Nephron (organoid): ENCODE measurements at regions not wholly inside any gene's neighbourhood (a gene's known extent, or its start where the extent isn't known, plus 50 kb on each side); places are given as distances from the start of the nearest gene placed in this dataset.

ENCODE experiments used
- H3K27ac Mint-ChIP-seq, 3 experiments: 2 replicates each; pipeline ENCODE4 v1.8.0; 2020; ENCODE audit warnings: mixed read lengths in 3 of 3, mild to moderate bottlenecking in 2 of 3, moderate library complexity in 1 of 3
- H3K27me3 Mint-ChIP-seq: 2 replicates; pipeline ENCODE4 v1.8.0; 2021; ENCODE audit warnings: low read depth, mild to moderate bottlenecking, moderate library complexity, mixed read lengths
- H3K36me3 Mint-ChIP-seq: 2 replicates; pipeline ENCODE4 v1.8.0; 2020; ENCODE audit warnings: low read depth, mixed read lengths
- H3K4me1 Mint-ChIP-seq: 2 replicates; pipeline ENCODE4 v1.8.0; 2020; ENCODE audit warnings: mixed read lengths
- H3K4me3 Mint-ChIP-seq, 3 experiments: 2 replicates each; pipeline ENCODE4 v1.8.0; 2020; ENCODE audit warnings: mild to moderate bottlenecking in 3 of 3, mixed read lengths in 3 of 3, moderate library complexity in 2 of 3
- H3K9me3 Mint-ChIP-seq: 2 replicates; pipeline ENCODE4 v1.8.0; 2020; ENCODE audit warnings: mixed read lengths
- CTCF ChIP-seq, 3 experiments: fragments of 200-600 bp; sonication (generic); IDR thresholded peaks; one replicate each; pipeline ENCODE4 v1.5.0; 2021; ENCODE audit warnings: antibody characterized with exemption in 3 of 3; ENCODE audit not compliant: unreplicated experiment in 3 of 3

- Mint-ChIP-seq H3K27me3 (peaks cover 4% of the 10 kb centered on the region), H3K4me1 (no peaks in the 10 kb centered on the region), H3K27ac (no peak overlapping the region), H3K36me3 (no peaks in the 10 kb centered on the region), H3K9me3 (no peaks in the 10 kb centered on the region), H3K4me3 (no peak overlapping the region)
- TF ChIP-seq CTCF (IDR thresholded peaks at IDR 0.05; ENCODE audit: unreplicated experiment in 3 of 3) = no peak
Measured at GRCh38 chr4:177159600-177159999, 150.1 kb upstream of the NEIL3 start.

GRCh38 chr4:177161781-177162180, 147.9 kb upstream of the NEIL3 start:
- H3K9me3 Mint-ChIP-seq = no peaks in the 10 kb centered on the region
- TF ChIP-seq CTCF (IDR thresholded peaks at IDR 0.05; ENCODE audit: unreplicated experiment in 3 of 3) = no peak
- H3K4me3 Mint-ChIP-seq = no peak overlapping the region
- H3K27ac Mint-ChIP-seq = no peak overlapping the region
- H3K27me3 Mint-ChIP-seq = peaks cover 4% of the 10 kb centered on the region
- no peaks in the 10 kb centered on the region for H3K36me3 Mint-ChIP-seq
- no peaks in the 10 kb centered on the region for H3K4me1 Mint-ChIP-seq

GRCh38 chr4:177163532-177163931, 146.1 kb upstream of the NEIL3 start:
- H3K4me3 Mint-ChIP-seq = no peak overlapping the region
- H3K27me3 Mint-ChIP-seq = peaks cover 4% of the 10 kb centered on the region
- TF ChIP-seq CTCF (IDR thresholded peaks at IDR 0.05; ENCODE audit: unreplicated experiment in 3 of 3) = no peak
- no peak overlapping the region for H3K27ac Mint-ChIP-seq
- no peaks in the 10 kb centered on the region for H3K36me3 Mint-ChIP-seq
- no peaks in the 10 kb centered on the region for H3K4me1 Mint-ChIP-seq
- no peaks in the 10 kb centered on the region for H3K9me3 Mint-ChIP-seq

- no peak overlapping the region for H3K27ac Mint-ChIP-seq
- no peaks in the 10 kb centered on the region for H3K36me3 Mint-ChIP-seq
- no peak for TF ChIP-seq CTCF (IDR thresholded peaks at IDR 0.05; ENCODE audit: unreplicated experiment in 3 of 3)
- peaks cover 3% of the 10 kb centered on the region for H3K9me3 Mint-ChIP-seq
- no peaks in the 10 kb centered on the region for H3K4me1 Mint-ChIP-seq
- H3K27me3 Mint-ChIP-seq = no peaks in the 10 kb centered on the region
- H3K4me3 Mint-ChIP-seq = no peak overlapping the region
Measured at GRCh38 chr4:177171588-177171987, 138.1 kb upstream of the NEIL3 start.

- no peaks in the 10 kb centered on the region for H3K4me1 Mint-ChIP-seq
- H3K27me3 Mint-ChIP-seq = no peaks in the 10 kb centered on the region
- no peak overlapping the region for H3K27ac Mint-ChIP-seq
- no peaks in the 10 kb centered on the region for H3K9me3 Mint-ChIP-seq
- no peaks in the 10 kb centered on the region for H3K36me3 Mint-ChIP-seq
- H3K4me3 Mint-ChIP-seq = no peak overlapping the region
- TF ChIP-seq CTCF (IDR thresholded peaks at IDR 0.05; ENCODE audit: unreplicated experiment in 3 of 3) = no peak
Measured at GRCh38 chr4:177175473-177175872, 134.2 kb upstream of the NEIL3 start.

- H3K36me3 Mint-ChIP-seq = no peaks in the 10 kb centered on the region
- no peaks in the 10 kb centered on the region for H3K4me1 Mint-ChIP-seq
- no peaks in the 10 kb centered on the region for H3K27me3 Mint-ChIP-seq
- no peak overlapping the region for H3K27ac Mint-ChIP-seq
- no peaks in the 10 kb centered on the region for H3K9me3 Mint-ChIP-seq
- TF ChIP-seq CTCF (IDR thresholded peaks at IDR 0.05; ENCODE audit: unreplicated experiment in 3 of 3) = no peak
- H3K4me3 Mint-ChIP-seq = no peak overlapping the region
Measured at GRCh38 chr4:177177541-177178081, 132.1 kb upstream of the NEIL3 start.
